Erythroblast (primary cell): ENCODE measurements at regions not wholly inside any gene's neighbourhood (a gene's known extent, or its start where the extent isn't known, plus 50 kb on each side); places are given as distances from the start of the nearest gene placed in this dataset.
"Not testable (repeated sequence)": the region's sequence is repeated elsewhere in the genome, so short reads cannot be mapped to it uniquely, and the experiment has no call there.

Experiments
- DNase-seq, 2 experiments: peaks; one replicate each; lab custom pipeline; 2025; lab: John Stamatoyannopoulos, UW
- GATA1 ChIP-seq: IDR thresholded peaks from 2 replicates; pipeline ENCODE4 v1.6.1; 2011; ENCODE audit warnings: low read depth, mild to moderate bottlenecking, control low read depth, low read length, moderate library complexity
- POLR2A ChIP-seq: IDR thresholded peaks from 2 replicates; pipeline ENCODE4 v1.6.1; 2011; ENCODE audit warnings: mild to moderate bottlenecking, low read length

- TF ChIP-seq GATA1 (no peak), POLR2A (no peak)
- DNase-seq = no peak
These were observed 222.4 kb downstream of the DLL1 start for GRCh38 chr6:170068496-170068895.

GRCh38 chr6:170067923-170068360 lies 222.9 kb downstream of the DLL1 start:
- no peak for DNase-seq

GRCh38 chr6:170067181-170067641 lies 223.7 kb downstream of the DLL1 start:
- TF ChIP-seq GATA1 (no peak), POLR2A (no peak)
- DNase-seq = no peak

More at GRCh38 chr6:170067923-170068360, 222.9 kb downstream of the DLL1 start:
- TF ChIP-seq GATA1 = no peak
- no peak for TF ChIP-seq POLR2A

GRCh38 chr6:170066679-170067078 lies 224.2 kb downstream of the DLL1 start:
- DNase-seq = no peak
- TF ChIP-seq GATA1 = no peak
- TF ChIP-seq POLR2A = no peak

- DNase-seq = no peak
- TF ChIP-seq POLR2A = no peak
- TF ChIP-seq GATA1 = no peak
These were observed 226.9 kb downstream of the DLL1 start for GRCh38 chr6:170063851-170064602.

- no peak for TF ChIP-seq GATA1
- TF ChIP-seq POLR2A = no peak
- no peak for DNase-seq
These were observed 227.4 kb downstream of the DLL1 start for GRCh38 chr6:170063431-170063830.

GRCh38 chr6:170062915-170063241 lies 228.0 kb downstream of the DLL1 start:
- no peak for TF ChIP-seq GATA1
- TF ChIP-seq POLR2A = no peak
- DNase-seq = no peak

GRCh38 chr6:170062209-170062914 lies 228.5 kb downstream of the DLL1 start:
- TF ChIP-seq GATA1 (no peak), POLR2A (no peak)
- no peak for DNase-seq

- DNase-seq = no peak
- TF ChIP-seq GATA1 (no peak), POLR2A (no peak)
These were observed 231.9 kb downstream of the DLL1 start for GRCh38 chr6:170058878-170059485.

GRCh38 chr6:170057961-170058877 lies 232.7 kb downstream of the DLL1 start:
- no peak for DNase-seq
- TF ChIP-seq POLR2A = no peak
- TF ChIP-seq GATA1 = no peak

- no peak for DNase-seq
- TF ChIP-seq POLR2A = no peak
- no peak for TF ChIP-seq GATA1
These were observed 233.7 kb downstream of the DLL1 start for GRCh38 chr6:170057034-170057734.

GRCh38 chr6:170056278-170056711 lies 234.6 kb downstream of the DLL1 start:
- TF ChIP-seq GATA1 (no peak), POLR2A (no peak)
- DNase-seq = no peak

- DNase-seq = not testable (repeated sequence)
These were observed 235.1 kb downstream of the DLL1 start for GRCh38 chr6:170055797-170056196.
